Bronchial epithelial cell (primary cell): ENCODE measurements at regions not wholly inside any gene's neighbourhood (a gene's known extent, or its start where the extent isn't known, plus 50 kb on each side); places are given as distances from the start of the nearest gene placed in this dataset.

Experiments
- DNase-seq: peaks from one replicate; pipeline ENCODE4 v3.0.0-alpha.2; 2010; ENCODE audit warnings: low read depth
- FAIRE-seq: peaks from 2 replicates; lab custom pipeline; 2011; peaks lifted over from hg19 to GRCh38; lab: Jason Lieb, UNC
- H3K27me3 ChIP-seq: 2 replicates; pipeline ENCODE4 v1.5.1; 2011; ENCODE audit warnings: low read length; ENCODE audit not compliant: control insufficient read depth, insufficient read depth
- H3K36me3 ChIP-seq: 2 replicates; pipeline ENCODE4 v1.5.1; 2011; ENCODE audit warnings: low read length; ENCODE audit not compliant: control insufficient read depth, insufficient read depth
- H3K4me3 ChIP-seq: 2 replicates; pipeline ENCODE4 v1.5.1; 2011; ENCODE audit warnings: mild to moderate bottlenecking, low read depth, low read length, control low read depth
- TF ChIP-seq, protein P1 (sequence below): IDR thresholded peaks from 2 replicates; pipeline ENCODE4 v1.5.1; 2011; ENCODE audit warnings: mild to moderate bottlenecking, moderate library complexity, low read length, control low read depth, inconsistent platforms; ENCODE audit not compliant: insufficient read depth, severe bottlenecking

DNA sequence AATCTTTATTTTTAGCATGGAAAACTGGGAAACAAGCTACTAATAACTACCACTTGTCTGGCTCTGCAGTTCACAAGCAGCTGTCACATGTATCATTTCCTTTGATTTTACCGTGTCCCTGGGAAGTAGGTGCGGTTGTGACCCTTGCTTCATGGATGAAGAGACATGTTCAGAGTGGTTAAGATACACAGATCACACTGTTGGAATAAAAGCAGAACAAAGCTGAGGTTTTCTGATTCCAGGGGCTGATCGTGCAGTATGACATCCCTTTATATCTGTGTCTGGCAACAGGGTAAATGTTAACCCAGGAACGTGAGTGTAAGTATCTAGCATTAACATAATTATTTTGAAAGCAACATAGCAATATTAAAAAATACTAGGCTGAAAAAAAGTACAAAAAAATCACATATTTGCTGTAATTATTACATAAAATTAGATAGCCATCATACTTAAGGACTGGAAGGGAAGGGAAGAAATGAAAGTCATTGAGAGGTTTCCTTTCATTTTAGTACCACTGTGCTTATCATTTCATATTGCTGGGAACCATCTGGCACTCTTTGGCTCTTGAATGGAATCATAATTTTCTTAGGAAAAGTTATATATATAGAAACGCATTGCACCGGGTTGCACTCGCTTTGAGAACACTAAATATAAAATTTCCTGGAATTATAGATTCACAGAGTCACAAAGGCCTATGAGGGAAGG lies 62.8 kb upstream of the PAXBP1 start:
- DNase-seq (no peak), FAIRE-seq (no peak)
- no peaks in the 10 kb centered on the region for H3K27me3 ChIP-seq
- H3K4me3 ChIP-seq: no peak overlapping the region
- H3K36me3 ChIP-seq: no peaks in the 10 kb centered on the region
- TF ChIP-seq, protein P1, sequence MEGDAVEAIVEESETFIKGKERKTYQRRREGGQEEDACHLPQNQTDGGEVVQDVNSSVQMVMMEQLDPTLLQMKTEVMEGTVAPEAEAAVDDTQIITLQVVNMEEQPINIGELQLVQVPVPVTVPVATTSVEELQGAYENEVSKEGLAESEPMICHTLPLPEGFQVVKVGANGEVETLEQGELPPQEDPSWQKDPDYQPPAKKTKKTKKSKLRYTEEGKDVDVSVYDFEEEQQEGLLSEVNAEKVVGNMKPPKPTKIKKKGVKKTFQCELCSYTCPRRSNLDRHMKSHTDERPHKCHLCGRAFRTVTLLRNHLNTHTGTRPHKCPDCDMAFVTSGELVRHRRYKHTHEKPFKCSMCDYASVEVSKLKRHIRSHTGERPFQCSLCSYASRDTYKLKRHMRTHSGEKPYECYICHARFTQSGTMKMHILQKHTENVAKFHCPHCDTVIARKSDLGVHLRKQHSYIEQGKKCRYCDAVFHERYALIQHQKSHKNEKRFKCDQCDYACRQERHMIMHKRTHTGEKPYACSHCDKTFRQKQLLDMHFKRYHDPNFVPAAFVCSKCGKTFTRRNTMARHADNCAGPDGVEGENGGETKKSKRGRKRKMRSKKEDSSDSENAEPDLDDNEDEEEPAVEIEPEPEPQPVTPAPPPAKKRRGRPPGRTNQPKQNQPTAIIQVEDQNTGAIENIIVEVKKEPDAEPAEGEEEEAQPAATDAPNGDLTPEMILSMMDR: no peak

DNA sequence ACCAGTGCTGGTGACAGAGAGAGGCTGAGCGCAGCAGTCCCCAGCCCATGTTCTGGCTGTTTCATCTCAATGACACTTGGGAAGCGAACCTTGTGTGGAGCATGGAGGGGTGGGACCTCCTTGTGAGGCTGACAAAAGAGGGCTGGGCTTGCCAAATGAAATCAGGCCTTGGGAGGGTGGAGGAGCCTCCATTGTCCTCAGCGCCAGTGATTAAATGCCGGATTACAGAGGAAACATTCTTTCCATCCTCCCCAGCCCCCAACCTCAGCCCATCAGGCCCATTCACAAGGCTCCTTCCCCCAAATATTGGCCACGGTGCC lies 63.3 kb upstream of the PAXBP1 start:
- no peak overlapping the region for H3K4me3 ChIP-seq
- TF ChIP-seq, protein P1: no peak
- no peaks in the 10 kb centered on the region for H3K27me3 ChIP-seq
- no peak for DNase-seq
- FAIRE-seq: no peak
- H3K36me3 ChIP-seq: no peaks in the 10 kb centered on the region

DNA sequence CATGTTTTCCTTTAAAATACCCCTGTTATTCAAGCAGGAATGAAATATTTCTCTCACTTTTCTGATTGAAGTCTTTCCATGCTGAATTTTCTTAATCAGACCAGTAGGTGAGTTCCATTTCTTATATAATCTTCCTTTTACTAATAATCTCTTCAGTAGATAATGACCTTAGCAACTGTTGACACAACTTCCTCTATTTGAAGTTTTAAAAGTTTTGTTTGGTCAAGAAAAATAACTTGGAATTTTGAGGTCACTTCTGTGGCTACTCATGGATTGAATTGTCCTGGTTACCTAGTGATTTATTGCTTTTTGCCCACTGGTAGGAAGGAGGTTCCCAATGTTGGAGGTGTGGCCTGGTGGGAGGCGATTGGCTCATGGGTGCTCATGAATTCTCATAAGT lies 70.6 kb upstream of the PAXBP1 start:
- no peaks in the 10 kb centered on the region for H3K36me3 ChIP-seq
- H3K4me3 ChIP-seq: no peak overlapping the region
- DNase-seq (no peak), FAIRE-seq (no peak)
- peaks cover 2% of the 10 kb centered on the region for H3K27me3 ChIP-seq
- TF ChIP-seq, protein P1: no peak

DNA sequence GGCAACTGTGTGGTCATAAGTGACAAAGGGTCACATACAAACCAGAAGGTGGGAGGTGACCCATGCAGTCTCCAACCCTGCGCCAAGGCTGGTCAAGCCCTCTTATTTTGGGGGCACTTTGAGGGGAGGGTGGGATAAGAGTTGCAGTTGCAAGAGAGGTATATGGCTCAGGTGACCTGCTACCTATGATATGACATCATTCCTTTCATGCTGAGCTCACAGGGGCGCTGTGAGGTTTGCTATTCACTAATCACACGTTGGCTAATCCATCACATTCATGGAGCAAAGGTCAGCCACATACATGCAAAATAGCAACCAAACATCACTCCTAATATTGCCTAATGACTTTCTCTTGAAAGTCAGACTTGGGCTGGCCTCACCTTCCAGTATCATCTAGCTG lies 72.0 kb upstream of the PAXBP1 start:
- FAIRE-seq: no peak

DNA sequence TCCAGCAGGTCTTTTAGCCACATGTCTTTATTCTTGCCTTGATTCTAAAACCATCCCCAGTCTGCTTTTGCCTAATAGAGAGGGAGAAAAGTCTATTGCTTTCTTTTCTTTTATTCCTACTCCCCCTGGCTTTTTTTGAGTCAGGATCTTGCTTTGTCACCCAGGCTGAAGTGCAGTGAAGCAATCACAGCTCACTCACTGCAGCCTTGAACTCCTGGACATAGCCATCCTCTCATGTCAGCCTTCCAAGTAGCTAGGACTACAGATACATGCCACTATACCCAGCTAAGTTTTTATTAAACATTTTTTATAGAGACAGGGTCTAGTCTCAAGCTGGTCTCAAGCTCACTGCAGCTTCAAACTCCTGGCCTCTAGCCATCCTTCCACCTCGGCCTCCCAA lies 72.5 kb upstream of the PAXBP1 start:
- H3K27me3 ChIP-seq: peaks cover 4% of the 10 kb centered on the region
- H3K36me3 ChIP-seq: no peaks in the 10 kb centered on the region
- H3K4me3 ChIP-seq: no peak overlapping the region
- FAIRE-seq: no peak
- TF ChIP-seq, protein P1: no peak
- no peak for DNase-seq

More for the DNA sequence above, 72.0 kb upstream of the PAXBP1 start:
- peaks cover 4% of the 10 kb centered on the region for H3K27me3 ChIP-seq
- no peaks in the 10 kb centered on the region for H3K36me3 ChIP-seq
- no peak overlapping the region for H3K4me3 ChIP-seq
- TF ChIP-seq, protein P1: no peak
- no peak for DNase-seq
